T-helper 17 cell (primary cell): ENCODE measurements at regions not wholly inside any gene's neighbourhood (a gene's known extent, or its start where the extent isn't known, plus 50 kb on each side); places are given as distances from the start of the nearest gene placed in this dataset.
"Not testable (repeated sequence)": the region's sequence is repeated elsewhere in the genome, so short reads cannot be mapped to it uniquely, and the experiment has no call there.

ENCODE experiments used
- ATAC-seq: fragments of 150-1000 bp; cut with Tn5 transposase; 2 replicates; pipeline ENCODE4 v1.10.0; 2021; ENCODE audit warnings: mild to moderate bottlenecking, moderate library complexity
- DNase-seq, 3 donors: peaks; one replicate each; pipeline versions ENCODE4 v3.0.0 to v3.0.0-alpha.2; 2020 to 2021
- H3K9me3 ChIP-seq: one replicate; pipeline ENCODE4 v1.7.0; 2013; ENCODE audit warnings: low read length, mild to moderate bottlenecking; ENCODE audit not compliant: control insufficient read depth, poor library complexity, severe bottlenecking
- H3K27ac Mint-ChIP-seq: one replicate; pipeline ENCODE4 v1.8.0; 2022; ENCODE audit warnings: mild to moderate bottlenecking, moderate library complexity, mixed read lengths
- H3K27me3 Mint-ChIP-seq: one replicate; pipeline ENCODE4 v1.8.0; 2022; ENCODE audit warnings: mixed read lengths
- H3K36me3 Mint-ChIP-seq: one replicate; pipeline ENCODE4 v1.8.0; 2022; ENCODE audit warnings: low read depth, mixed read lengths
- H3K4me1 Mint-ChIP-seq: one replicate; pipeline ENCODE4 v1.8.0; 2022; ENCODE audit warnings: mild to moderate bottlenecking, mixed read lengths
- H3K4me3 Mint-ChIP-seq: one replicate; pipeline ENCODE4 v1.8.0; 2022; ENCODE audit warnings: mild to moderate bottlenecking, moderate library complexity, mixed read lengths

DNA sequence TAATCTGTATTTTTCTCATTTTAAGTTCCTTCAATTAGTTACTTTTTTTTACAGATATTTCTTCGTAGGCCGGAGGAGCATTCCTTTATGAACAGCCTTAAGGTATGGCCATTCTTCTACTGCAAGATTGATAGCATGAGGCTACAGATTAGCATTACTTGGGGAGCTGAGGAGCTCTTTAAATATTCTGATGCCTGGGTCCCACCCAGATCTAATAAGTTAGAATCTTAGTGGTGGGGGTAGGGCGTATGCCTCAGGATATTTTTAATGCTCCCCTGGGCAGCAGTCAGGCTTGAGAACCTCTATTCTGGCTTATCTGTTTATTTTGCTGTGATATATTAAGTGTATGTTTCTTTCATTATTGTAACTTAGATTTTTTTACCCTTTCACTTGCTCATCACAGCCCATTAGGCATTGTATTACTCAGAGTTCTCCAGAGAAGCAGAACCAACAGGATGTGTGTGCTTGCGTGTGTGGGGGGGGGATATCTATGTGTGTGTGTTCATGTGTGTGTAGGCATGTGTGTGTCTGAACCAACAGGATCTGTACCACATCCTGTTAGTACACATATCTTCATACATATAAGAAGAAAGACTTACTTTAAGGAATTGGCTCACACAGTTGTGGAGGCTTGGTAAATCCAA is 91.8 kb upstream of the MTAP start:
- Mint-ChIP-seq H3K27ac (no peak overlapping the region), H3K27me3 (peaks cover 31% of the 10 kb centered on the region), H3K36me3 (peaks cover 2% of the 10 kb centered on the region), H3K4me3 (no peak overlapping the region), H3K4me1 (peaks cover 10% of the 10 kb centered on the region)
- ATAC-seq (no peak), DNase-seq (no peak)
- no peaks in the 10 kb centered on the region for H3K9me3 ChIP-seq

- no peak for ATAC-seq
- H3K27me3 Mint-ChIP-seq = peaks cover 29% of the 10 kb centered on the region
- H3K36me3 Mint-ChIP-seq = peaks cover 4% of the 10 kb centered on the region
- H3K4me1 Mint-ChIP-seq = peaks cover 10% of the 10 kb centered on the region
- H3K27ac Mint-ChIP-seq = no peak overlapping the region
- DNase-seq = no peak
- no peaks in the 10 kb centered on the region for H3K9me3 ChIP-seq
- no peak overlapping the region for H3K4me3 Mint-ChIP-seq
These were observed 90.9 kb upstream of the MTAP start for GRCh38 chr9:21711504-21711903.

DNA sequence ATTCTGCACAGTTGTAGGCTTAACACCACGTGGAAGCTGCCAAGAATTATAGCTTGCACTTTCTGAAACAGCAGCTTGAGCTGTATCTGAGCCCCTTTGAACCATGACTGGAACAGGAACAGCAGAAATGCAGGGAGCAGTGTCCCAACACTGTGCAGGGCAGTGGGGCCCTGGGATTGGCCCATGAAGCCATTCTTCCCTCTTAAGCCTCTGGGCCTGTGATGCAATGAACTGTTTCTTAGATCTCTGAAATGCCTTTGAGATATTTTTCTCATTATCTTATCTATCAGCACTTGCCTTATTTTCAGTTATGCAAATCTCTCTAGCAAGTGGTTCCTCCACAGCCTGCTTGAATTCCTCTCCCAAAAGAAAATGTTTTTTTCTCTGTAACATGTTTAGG is 87.0 kb upstream of the MTAP start:
- Mint-ChIP-seq H3K4me3 (no peak overlapping the region), H3K27ac (no peak overlapping the region), H3K4me1 (peaks cover 6% of the 10 kb centered on the region), H3K36me3 (peaks cover 7% of the 10 kb centered on the region), H3K27me3 (peaks cover 34% of the 10 kb centered on the region)
- no peak for ATAC-seq
- no peaks in the 10 kb centered on the region for H3K9me3 ChIP-seq
- DNase-seq = no peak

DNA sequence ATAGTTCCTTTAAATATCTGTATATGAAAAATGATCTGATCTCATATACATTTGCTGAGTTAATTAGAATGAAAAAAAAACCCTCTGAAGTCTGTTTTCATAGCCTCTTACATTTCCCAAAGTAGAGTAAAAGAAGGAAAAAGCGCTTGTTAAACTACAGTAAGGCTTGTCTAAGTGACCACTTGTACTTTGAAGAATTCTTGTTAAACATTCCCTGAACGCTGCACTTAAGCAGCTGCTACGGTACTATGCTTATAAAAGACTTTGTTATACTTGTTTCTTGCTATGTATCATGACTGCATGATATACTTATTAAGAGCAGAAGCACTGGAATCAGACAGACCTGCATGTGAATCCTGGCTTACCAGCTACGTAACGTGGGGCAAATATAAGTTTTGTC is 81.7 kb upstream of the MTAP start:
- H3K4me3 Mint-ChIP-seq = no peak overlapping the region
- H3K4me1 Mint-ChIP-seq = no peaks in the 10 kb centered on the region
- H3K9me3 ChIP-seq = no peaks in the 10 kb centered on the region
- no peak for DNase-seq
- H3K27me3 Mint-ChIP-seq = peaks cover 40% of the 10 kb centered on the region
- H3K36me3 Mint-ChIP-seq = peaks cover 8% of the 10 kb centered on the region
- no peak for ATAC-seq
- H3K27ac Mint-ChIP-seq = no peak overlapping the region

- ATAC-seq, DNase-seq, H3K36me3 Mint-ChIP-seq, H3K27ac Mint-ChIP-seq, H3K4me1 Mint-ChIP-seq, H3K4me3 Mint-ChIP-seq, H3K9me3 ChIP-seq: not testable (repeated sequence)
- peaks cover 14% of the 10 kb centered on the region for H3K27me3 Mint-ChIP-seq
These were observed 75.0 kb upstream of the MTAP start for GRCh38 chr9:21727411-21727810.

DNA sequence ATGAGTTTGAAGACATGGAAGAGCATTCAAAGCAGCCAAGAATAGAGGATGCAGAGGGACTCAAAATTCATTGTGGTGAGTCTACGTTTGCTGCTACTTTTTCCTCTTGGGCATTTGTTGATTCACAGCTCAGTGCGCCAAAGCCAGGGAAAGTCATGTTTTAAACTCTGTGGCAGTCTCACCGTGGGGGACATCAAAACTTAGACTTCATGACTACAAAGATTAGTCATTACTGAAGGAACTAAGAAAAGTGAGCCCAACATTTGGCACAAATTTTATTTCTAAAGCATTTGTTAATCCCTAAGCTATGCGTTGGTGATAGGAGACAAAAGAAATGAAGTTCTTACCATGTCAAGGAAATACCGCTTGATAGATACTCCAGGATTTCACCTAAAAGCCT is 73.7 kb upstream of the MTAP start:
- no peaks in the 10 kb centered on the region for H3K9me3 ChIP-seq
- H3K27me3 Mint-ChIP-seq = peaks cover 10% of the 10 kb centered on the region
- H3K4me1 Mint-ChIP-seq = no peaks in the 10 kb centered on the region
- peaks cover 4% of the 10 kb centered on the region for H3K36me3 Mint-ChIP-seq
- no peak overlapping the region for H3K27ac Mint-ChIP-seq
- no peak overlapping the region for H3K4me3 Mint-ChIP-seq
- DNase-seq = no peak
- no peak for ATAC-seq

DNA sequence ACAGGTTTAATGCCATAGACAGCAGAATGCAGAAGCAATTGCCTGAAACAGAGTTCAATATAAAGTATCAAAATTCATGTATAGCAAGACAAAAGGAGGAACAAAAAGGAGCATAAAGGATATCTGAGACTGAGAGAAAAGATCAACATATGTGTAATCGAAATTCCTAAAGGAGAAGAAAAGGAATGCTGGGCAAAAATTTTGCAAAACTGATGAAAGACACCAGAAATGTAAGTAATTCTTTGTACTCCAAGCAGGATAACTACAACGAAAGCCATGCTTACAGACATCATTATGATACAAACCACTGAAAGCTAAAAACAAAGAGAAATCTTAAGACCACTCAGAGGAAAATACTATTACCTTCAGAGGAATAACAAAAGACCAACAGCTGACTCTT is 72.8 kb upstream of the MTAP start:
- DNase-seq = no peak
- peaks cover 7% of the 10 kb centered on the region for H3K27me3 Mint-ChIP-seq
- H3K4me3 Mint-ChIP-seq = no peak overlapping the region
- no peaks in the 10 kb centered on the region for H3K9me3 ChIP-seq
- no peak for ATAC-seq
- no peaks in the 10 kb centered on the region for H3K4me1 Mint-ChIP-seq
- H3K36me3 Mint-ChIP-seq = peaks cover 4% of the 10 kb centered on the region
- H3K27ac Mint-ChIP-seq = no peak overlapping the region

- no peak for DNase-seq
- H3K36me3 Mint-ChIP-seq = no peaks in the 10 kb centered on the region
- ATAC-seq = no peak
- H3K4me1 Mint-ChIP-seq = no peaks in the 10 kb centered on the region
- no peak overlapping the region for H3K27ac Mint-ChIP-seq
- H3K9me3 ChIP-seq = no peaks in the 10 kb centered on the region
- peaks cover 9% of the 10 kb centered on the region for H3K27me3 Mint-ChIP-seq
- no peak overlapping the region for H3K4me3 Mint-ChIP-seq
These were observed 71.5 kb upstream of the MTAP start for GRCh38 chr9:21730899-21731298.

DNA sequence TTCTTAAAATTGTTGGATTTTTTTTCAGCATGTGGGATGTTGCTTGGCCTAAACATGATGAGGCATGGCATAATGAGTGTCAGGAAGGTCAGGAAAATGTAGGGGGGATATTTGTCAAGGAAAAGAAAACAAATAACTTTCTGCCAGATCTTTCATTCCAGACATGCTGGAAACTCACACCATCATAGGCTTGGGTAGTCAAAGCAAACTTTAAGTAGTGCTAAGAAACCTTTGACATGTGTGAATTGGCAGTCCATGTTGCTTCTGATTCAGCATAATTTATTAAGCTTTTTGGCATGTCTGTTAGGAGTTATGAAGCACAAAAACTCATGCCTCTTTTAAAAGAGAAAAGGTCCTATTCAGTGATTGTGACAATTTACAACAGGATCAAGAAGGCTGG is 61.3 kb upstream of the MTAP start:
- no peak overlapping the region for H3K27ac Mint-ChIP-seq
- DNase-seq (no peak), ATAC-seq (no peak)
- no peaks in the 10 kb centered on the region for H3K9me3 ChIP-seq
- peaks cover 3% of the 10 kb centered on the region for H3K36me3 Mint-ChIP-seq
- peaks cover 39% of the 10 kb centered on the region for H3K27me3 Mint-ChIP-seq
- no peak overlapping the region for H3K4me3 Mint-ChIP-seq
- H3K4me1 Mint-ChIP-seq = no peaks in the 10 kb centered on the region

DNA sequence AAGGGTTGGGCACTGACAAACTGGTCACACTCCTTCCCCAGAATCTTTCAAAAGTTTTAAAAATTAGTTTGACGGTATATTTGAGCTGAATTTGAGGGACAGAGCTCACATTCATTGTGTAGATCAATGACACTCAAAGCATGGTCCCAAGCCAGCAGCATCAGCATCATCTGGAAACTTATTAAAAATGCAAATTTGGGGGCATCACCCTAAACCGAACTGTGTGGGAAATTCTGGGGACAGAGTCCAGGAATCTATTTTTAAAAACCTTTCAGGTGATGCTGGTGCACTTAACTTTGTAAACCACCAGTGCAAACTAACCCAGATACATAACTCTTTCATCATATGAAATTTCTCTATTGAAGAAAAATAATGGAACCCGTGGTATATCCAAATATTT is 58.1 kb upstream of the MTAP start:
- Mint-ChIP-seq H3K4me1 (no peaks in the 10 kb centered on the region), H3K36me3 (peaks cover 3% of the 10 kb centered on the region), H3K27me3 (peaks cover 34% of the 10 kb centered on the region), H3K4me3 (no peak overlapping the region), H3K27ac (no peak overlapping the region)
- DNase-seq = no peak
- ATAC-seq = no peak
- no peaks in the 10 kb centered on the region for H3K9me3 ChIP-seq

DNA sequence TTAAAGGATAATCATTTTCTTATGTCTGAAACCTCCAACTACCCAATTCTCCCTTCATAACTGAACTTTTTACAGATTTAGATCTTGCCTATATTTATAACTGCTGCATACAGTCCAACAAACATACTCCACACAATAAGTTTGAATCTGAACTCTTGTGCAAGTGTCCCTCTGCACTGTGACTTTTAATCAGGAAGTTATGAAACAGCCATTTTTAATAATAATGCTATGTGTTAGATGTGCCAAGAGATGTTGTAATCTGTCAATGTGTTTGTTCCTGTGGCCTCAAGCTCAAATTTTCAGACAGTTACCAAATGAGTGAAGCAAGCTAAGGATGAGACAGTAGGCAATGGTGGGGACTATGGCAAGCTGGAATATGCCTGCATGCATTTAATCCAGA is 57.6 kb upstream of the MTAP start:
- no peaks in the 10 kb centered on the region for H3K9me3 ChIP-seq
- Mint-ChIP-seq H3K27me3 (peaks cover 29% of the 10 kb centered on the region), H3K36me3 (peaks cover 3% of the 10 kb centered on the region), H3K27ac (no peak overlapping the region), H3K4me1 (no peaks in the 10 kb centered on the region), H3K4me3 (no peak overlapping the region)
- ATAC-seq = no peak
- no peak for DNase-seq

- Mint-ChIP-seq H3K36me3 (peaks cover 3% of the 10 kb centered on the region), H3K4me3 (no peak overlapping the region), H3K27me3 (peaks cover 22% of the 10 kb centered on the region), H3K4me1 (no peaks in the 10 kb centered on the region), H3K27ac (no peak overlapping the region)
- no peak for ATAC-seq
- DNase-seq = no peak
- no peaks in the 10 kb centered on the region for H3K9me3 ChIP-seq
These were observed 55.9 kb upstream of the MTAP start for GRCh38 chr9:21746550-21746949.

DNA sequence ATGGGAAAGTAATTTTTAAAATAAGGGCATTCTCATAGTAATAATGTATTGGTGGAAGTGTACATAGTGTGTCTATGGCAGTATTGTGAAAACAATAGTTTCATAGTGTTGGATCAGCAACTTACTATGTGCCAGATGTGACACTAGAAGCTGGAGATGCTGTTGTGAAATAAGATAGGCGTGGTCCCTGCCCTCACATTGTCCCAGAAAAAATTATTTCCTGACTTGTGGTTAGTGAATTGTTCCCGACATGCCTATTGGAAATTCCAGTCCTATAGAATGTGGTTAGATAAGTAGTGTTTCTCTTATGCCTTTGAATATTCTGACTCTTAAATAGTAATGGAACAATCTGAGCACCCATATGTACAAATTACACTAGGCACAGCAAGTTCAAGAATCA is 55.3 kb upstream of the MTAP start:
- peaks cover 3% of the 10 kb centered on the region for H3K4me1 Mint-ChIP-seq
- H3K27me3 Mint-ChIP-seq = peaks cover 28% of the 10 kb centered on the region
- DNase-seq (no peak), ATAC-seq (no peak)
- peaks cover 5% of the 10 kb centered on the region for H3K36me3 Mint-ChIP-seq
- no peak overlapping the region for H3K27ac Mint-ChIP-seq
- H3K4me3 Mint-ChIP-seq = no peak overlapping the region
- H3K9me3 ChIP-seq = no peaks in the 10 kb centered on the region

DNA sequence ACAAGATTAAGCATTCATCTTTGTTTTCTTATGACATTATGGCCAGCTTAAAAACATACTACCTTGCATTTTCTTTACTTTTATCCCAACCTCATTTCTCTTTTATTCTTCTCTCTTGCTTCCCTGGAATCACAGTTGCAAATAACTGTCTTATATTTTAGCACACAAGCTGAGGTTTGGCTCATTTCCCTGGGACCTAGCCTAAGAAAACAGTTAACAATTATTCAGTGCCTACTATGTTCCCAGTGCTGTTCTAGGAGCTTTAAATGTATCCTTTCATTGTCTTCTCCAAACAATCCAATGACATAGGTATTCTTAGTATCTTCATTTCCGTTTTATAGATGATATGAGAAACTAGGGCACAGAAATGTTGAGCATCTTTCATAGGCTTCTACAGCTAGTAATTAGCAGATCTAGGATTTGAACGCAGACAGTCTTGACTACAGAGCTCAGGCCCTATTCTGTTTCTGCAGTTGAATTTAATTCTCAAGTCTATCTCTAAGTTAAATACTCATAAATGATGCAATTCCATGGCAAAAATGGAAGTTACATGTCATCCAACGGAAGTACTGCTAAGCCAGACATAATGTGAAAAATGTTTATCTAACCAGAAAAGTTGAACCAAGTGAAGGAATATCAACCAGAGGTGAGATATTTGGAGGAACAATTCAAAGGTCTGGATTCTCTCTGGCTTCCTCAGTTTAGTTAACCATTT is 52.3 kb upstream of the MTAP start:
- ATAC-seq (no peak), DNase-seq (no peak)
- Mint-ChIP-seq H3K4me1 (peaks cover 3% of the 10 kb centered on the region), H3K27ac (no peak overlapping the region), H3K36me3 (peaks cover 2% of the 10 kb centered on the region), H3K4me3 (no peak overlapping the region), H3K27me3 (peaks cover 39% of the 10 kb centered on the region)
- H3K9me3 ChIP-seq = no peaks in the 10 kb centered on the region
